Fibroblast of peridontal ligament (primary cell): ENCODE measurements at regions not wholly inside any gene's neighbourhood (a gene's known extent, or its start where the extent isn't known, plus 50 kb on each side); places are given as distances from the start of the nearest gene placed in this dataset.

Source experiments
- DNase-seq: peaks from one replicate; pipeline ENCODE4 v3.0.0-alpha.2; 2010; ENCODE audit errors: extremely low read depth

DNA sequence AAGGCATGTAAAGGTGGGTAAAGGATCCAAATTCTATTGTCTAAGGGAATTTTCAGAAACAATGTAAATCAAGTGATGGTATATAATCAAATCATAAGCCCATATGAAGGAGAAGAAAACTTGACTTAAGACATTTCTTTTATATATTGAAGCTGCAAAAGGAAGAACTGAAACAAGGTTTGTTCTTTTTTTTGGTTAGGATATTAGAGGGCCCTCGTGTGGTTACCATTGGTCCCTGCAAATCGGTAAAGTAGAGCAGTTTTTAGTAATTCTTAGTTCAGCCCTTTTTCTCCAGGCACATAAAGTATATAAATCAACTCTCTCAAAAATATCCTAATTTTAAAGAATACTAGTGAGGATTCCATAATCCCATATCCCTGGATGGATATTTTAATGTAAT lies 105.6 kb upstream of the STK17B start:
- DNase-seq, result peak; percentile 85

DNA sequence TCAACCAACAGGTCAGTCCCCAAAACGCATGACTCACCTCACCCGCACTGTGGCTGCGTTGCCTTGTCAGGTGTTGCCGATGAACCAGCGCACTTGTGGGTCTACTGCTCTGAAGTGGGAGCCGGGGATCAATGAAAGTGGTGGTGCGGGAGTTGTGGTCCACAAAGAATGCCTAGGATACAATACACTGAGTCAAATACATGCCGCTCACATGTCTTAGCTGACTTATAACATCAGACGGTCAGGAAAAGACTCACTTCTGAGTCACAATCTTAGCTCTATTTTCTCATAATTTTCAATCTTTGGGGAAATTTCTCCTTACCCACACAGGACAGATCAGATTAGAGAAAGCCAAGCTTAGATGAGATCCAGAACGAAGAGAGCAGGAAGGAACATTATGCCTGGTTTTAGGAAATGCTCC lies 107.1 kb upstream of the STK17B start:
- DNase-seq, result peak; percentile 92

DNA sequence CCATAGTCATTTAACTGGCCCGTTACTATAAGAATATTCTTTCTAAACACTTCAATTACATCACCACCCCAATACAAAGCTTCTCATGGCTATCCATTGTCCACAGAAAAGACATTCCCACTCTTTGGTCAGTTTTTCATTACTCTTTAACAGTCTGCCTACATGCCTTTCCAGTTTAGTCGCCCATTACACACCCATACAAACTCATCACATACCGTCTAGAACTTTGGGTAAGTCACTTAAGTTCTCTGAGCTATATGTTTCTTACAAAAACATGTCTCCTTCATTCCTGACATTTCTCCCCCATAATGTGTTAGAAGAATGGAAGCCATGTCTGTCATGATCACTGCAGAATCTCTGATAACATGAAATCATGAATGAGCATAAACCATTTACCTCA lies 108.2 kb upstream of the STK17B start:
- peak; percentile 32 for DNase-seq

DNA sequence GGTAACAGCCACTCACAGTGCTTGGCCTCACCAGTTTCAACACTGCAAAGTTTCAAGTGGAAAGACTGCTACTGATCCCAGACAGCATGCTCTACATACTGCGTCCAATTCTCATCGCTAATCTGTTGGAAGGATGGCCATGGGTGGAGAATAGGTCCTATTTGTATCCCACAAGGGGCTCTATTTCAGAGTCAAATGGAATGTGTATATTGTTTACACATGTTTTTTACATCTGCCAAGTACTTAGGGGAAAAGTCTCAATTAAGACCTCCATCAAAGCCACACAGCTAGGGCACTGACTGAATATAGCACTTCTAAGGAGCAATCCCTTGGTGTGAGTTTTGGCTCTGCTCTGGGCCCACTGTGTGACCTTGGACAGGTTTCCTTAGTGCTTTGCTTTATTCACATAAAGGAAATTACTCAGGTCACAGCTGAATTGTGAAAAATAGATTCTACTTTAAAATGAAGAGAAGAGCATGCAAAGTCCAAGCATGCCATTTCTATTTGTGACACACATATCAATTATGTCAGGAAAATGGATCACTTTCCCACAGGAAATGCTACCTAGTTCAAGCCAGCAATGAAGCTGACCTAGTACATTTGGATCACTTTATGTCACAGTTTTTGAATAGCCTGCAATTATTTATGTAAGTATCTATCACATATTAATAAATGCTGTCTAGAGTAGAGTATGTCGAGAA lies 112.9 kb upstream of the STK17B start:
- DNase-seq, result peak; percentile 70

DNA sequence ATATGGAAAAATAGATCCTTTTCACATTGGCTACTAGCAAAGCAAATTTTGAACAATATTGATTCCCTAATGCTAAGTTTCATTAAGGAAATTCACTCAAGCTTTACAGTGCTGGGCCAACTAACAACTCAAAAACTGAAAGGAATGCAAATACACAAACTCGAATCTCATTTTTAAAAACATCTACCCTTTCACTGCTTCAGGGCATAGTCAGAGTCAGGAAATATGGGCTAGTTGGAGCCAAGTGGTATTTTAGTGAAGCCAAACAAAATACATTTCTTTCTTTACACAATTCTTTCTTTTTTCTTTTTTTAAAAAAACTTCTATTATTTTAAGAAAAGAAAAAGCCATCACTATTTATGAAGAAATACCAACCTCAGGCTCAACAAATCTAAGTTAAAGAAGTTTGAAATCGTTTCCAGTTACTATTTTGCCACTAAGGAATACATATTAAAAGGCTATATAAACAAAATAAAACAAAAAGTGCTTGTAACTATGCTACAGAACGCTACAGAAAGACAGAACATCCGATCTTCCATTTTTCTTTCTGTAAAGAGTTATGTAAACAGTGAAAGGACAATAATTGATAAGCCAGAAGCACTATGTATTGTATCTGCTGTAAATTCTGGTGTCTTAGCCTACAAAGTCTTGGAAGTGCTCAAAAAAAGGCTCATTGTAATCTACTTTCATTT lies 113.6 kb upstream of the STK17B start:
- peak; percentile 82 for DNase-seq

DNA sequence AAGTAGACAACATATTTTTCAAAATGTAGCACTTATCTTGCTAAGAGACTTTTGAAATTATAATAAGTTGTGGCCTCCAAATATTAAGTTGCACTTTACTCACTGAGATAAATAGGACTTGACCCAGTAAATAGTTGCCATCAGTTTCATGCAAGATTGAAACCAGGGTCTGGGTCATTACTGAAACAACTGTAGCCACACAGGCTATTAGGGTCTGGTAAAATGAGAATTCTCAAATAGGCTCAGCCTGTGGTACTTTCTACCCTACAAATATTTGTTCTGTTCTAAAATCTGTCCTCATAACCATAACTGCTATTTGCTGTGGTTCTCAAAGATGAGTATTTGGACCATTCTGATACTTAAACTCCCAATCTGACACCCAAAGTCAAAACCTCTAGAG lies 115.4 kb upstream of the STK17B start:
- no peak for DNase-seq

DNA sequence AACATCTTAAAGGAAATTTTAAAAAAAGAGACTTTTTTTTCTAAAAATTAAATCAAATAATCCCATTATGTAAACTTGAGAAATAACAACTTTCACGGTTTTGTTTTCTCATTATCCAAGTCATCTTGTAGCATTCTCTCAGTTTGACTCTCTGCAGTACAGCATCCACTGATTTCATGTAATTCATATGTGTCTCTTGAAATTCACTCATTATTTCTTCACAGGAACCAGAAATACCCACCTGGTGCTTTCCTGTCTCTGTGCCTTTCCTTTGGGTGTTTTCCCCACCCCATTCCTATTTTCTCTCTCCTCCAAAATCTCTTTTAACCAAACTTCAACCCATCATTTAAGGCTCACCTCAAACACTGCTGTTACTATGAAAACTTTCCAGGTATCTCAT lies 116.1 kb upstream of the STK17B start:
- DNase-seq, result no peak

DNA sequence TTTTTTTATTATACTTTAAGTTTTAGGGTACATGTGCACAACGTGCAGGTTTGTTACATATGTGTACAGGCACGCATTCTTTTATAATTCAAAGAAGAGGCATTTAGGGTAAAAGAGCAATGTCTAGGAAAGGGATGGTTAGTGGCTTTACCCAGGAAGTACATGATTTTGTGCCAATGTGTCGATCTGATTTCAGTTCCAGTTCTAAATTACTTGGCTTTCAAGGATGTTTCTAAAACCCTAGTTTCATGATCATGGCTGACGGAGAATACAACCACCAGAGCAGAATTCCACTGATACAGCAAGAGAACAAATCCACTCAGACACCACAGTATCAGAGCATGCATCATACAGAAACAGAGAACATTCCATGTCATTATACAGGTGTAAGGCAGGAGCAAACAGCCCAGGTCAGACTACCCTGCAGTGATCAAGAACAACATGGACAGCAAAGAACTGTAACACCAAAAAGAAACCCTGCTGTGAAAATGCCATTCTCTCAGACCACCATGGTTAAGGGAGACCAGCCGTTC lies 116.7 kb upstream of the STK17B start:
- DNase-seq, result no peak

DNA sequence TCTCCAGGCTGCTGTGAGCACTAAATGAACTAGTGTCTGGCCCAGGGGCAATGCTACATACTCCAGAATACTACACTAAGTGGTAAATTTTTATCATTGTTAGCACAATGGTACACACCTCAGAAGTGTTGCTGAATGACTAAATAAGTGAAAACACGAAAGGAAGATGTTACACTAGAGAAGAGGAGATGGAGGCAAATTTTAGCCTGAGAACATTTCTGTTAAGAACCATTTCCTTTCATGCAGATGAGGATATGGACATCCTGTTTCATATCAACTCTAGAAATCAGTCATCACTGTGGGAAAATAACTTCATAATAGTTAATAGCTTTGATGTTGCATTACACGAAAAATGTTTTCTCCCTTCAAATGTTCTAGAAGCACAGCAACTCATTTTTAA lies 117.6 kb upstream of the STK17B start:
- no peak for DNase-seq

DNA sequence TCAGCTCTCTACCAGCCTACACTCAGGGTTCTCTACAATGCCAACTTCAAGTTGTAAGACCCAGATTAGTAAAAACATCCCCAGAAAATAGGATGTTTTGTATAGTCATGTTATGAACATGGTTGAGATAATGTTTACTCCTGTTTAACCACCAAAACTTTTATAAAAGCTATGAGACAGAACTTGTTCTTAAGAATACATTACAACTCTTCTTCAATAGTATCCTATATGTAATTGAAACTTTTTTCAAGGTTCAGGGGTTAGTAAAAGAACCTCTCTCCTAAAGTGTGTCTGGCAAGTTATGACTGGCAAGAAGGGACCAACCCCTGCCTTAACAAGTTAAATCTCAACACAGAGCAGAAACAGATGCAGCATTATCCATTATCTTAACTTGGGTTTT lies 118.8 kb upstream of the STK17B start:
- no peak for DNase-seq

DNA sequence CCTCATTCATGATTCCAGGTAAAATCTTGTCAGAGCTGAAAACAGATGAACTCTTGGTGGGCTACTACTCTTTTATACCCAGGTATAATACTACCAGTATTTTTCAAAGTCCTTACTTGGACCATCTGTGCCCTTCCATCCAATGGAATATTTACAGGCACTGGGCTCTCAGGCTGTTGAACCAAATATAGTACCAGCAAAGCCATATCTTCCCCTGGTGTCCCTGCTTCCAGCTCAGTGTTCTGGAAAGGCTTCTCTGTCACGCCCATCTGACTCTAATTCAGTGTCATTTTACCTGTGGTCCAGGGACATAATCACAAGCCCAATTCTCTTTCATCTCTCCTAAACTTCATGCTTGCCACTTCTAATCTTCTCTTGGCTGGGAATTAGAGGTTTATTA lies 119.2 kb upstream of the STK17B start:
- DNase-seq, result no peak

DNA sequence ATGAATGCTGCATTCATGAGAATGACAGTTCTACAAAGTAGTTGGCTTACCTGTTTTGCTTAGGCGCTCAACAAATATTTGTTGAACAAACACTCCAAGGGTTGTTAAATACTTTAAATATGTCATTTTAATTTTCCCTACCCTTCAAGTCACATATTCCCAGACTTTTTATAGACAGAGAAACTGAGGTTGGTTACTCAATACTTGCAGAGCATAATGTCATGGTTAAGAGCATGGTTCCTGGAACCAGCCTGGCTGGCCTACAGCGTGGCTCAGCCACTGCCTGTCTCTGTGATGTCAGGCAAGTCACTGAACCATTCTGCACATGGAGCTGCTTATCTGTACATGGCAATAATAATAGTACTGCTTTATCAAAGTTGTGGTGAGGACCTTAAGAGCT lies 120.0 kb upstream of the STK17B start:
- no peak for DNase-seq

DNA sequence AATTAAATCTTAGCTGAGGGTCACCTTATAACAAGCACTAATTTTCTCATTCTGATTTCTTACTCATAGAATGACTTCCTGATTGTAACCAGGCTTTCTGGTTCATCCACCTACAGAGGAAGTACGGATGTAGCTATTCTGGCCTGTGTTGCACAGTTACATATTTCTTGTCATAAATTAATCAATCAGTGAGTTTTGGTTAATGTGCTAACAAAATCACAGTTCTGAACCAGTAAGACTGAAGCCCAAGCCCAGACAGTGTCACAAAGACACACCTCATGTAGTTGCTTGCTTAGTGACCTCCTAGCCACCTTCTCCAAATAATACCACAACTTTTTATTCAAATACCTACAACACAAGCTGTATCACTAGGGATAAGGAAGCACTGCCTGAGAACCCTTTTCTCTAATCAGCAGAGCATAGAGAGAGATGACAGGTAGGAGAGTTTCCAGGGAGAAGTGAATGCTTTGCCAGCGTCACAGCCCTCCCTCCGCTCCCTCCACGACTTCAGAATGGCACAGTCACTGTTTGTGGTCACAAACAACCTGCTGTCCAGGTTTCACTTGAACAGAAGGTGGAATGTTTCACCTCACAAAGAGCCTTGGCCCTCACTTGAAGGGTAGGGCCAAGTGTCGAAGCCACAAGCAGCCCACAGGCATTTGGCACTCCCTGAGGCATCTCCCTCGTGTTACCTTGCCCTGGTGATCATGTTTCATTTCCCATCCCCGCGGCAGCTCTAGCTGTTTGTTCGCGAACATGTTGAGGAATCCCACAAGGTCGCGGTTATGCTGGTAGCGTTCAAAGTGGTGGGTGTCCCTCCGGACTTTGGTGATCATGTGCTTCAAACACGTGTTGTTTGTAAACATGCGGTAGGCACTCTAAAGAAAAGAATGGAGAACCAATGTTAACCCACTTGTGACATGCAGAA lies 120.8 kb upstream of the STK17B start:
- DNase-seq, result peak; percentile 62

DNA sequence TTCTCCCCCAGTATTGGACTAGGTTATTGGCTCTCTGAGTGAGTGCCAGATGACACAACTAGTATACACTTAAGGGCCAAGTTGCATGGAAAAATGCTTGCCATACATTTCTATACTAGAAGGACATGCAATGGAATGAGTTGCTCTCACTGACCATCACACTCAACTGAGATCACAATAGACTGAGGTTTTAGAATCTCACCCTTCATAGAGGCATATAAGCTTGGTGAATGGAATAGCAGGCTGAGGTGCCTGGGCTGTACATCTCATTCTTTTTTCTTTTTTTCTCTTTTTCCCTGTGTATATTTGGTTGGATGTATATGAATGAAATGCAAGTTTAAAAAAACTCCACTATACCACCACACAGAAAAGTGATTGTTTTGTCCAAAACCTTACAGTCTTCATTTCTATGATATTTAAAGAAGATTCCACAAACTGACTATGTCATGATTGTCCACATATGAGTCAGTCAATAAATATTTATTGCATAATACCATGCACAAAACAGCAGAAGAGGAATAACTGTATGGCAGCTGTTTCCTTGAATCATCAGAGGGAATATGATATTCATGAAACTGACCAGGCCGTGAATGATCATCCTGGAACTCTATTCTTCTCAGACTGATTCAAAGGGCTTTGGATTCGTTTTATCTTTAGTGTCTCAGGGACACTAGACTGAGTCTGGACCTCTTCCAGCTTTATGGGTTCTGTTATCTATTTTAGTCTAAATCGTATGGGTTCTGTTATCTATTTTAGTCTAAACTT lies 122.6 kb upstream of the STK17B start:
- peak; percentile 96 for DNase-seq

DNA sequence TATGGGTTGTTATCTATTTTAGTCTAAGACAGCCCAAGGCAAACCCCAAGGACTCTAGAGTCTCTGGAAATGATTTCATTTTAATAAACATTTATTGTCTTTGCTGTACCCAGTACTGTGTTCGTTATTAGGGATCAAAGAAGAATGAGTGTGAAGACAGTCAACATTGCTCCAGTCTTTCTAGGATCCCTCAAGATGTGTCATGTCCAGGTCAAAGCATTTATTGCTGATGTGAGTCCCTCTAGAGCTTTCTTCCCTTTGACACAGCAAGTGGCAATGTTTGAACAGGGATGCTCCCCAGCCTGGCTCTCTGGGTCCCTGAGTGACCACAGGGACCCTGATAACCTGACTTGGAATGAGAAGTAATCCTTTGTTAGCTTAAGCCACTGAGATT lies 123.1 kb upstream of the STK17B start:
- no peak for DNase-seq

DNA sequence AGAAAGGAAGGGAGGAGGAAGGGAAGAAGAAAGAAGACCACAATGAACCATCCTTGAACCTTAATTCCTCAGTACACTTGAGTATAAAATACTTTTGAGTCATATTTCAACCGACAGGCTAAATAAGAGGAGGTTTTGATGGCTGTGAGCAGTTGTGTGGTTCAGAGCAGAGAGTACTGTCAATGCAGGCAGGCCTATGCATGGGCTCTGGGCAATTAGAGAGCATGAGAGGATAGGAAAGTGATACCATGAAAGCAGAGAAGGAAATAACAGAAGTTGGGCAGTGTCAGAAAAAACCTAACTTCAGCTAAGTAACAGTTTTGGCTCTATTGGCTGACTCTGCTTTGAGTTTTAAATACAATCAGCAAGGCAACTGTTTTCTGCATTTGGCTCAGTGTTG lies 123.6 kb upstream of the STK17B start:
- DNase-seq, result peak; percentile 46

DNA sequence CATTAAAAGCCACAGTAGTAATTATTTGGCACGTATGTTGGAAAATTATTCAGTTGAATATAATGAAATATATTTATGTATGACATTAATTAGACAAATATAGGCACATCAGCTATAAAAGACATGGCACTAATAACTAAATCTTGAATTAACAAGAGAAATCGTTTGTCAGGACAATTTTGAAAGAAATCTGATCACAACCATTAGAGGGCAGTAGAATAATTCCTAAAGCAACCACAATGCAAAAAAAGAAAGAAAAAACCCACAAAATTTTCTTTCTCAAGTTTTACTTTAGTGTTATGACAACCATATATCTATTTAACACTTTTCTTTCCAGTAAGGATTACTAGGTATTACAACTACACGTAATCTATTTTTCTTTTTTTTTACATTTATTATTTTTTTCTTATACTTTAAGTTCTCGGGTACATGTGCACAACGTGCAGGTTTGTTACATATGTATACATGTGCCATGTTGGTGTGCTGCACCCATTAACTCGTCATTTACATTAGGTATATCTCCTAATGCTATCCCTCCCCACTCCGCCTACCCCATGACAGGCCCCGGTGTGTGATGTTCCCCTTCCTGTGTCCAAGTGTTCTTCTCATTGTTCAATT lies 126.8 kb upstream of the STK17B start:
- peak; percentile 85 for DNase-seq

DNA sequence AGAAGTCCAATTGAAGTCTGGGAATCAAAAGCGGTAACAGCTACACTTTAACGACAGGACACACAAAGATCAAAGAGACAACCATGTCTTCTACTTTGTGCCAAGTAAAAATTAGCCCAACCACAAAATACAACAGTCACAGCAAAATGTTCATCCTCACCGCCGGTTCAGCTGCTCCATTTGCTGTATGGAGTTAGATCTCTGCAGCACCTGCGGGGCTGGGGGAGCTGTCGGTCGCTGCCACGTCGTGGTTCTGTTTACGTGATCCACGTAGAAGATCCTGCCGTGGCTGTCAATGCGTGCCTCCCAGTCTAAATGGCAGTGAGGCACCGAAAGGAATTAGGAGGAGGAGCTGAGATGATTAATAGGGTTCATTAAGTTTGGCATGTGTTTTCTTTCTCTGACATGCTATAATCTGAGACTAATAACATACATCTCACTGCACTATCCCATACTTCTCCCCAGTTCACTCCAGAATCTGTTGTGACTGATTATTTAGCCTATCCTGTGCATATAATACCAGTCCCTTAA lies 136.5 kb upstream of the STK17B start:
- no peak for DNase-seq

DNA sequence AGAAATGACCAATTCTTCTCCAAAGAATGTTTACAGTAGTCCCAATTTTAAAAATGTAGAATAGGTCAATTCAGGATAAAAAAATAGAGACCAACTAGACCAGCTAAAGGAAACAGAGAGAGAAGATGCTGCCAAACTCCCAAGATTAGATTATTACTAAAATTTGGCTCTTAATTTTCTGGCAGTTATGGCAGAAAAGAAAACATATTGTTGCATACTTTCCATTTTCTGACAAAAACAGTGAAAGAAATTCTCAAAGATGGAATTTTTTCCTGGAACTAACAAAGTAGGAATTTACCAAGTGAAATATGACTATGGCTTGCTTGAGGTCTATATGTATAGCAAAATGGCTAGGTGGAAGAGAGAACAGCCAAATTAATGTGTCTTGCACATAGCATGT lies 138.3 kb upstream of the STK17B start:
- peak; percentile 77 for DNase-seq

DNA sequence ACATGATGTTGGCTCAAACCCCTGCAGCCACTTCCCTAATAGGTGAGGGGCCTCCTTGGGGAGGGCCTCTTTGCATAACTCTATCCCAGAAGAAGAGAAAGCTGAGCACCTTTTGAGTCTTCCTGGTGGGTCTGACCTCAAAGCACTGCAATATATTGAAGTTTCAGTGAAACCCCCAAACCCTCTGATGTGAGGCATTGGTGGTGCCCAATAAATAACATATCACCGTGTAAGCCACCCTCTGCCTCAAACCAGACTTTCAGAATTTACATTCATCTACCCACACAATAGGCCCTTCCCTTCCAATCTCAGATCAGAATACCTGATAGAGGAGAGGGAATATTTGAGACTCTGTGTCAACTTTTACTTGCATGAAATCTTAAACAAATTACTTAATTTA lies 142.8 kb upstream of the STK17B start:
- no peak for DNase-seq

DNA sequence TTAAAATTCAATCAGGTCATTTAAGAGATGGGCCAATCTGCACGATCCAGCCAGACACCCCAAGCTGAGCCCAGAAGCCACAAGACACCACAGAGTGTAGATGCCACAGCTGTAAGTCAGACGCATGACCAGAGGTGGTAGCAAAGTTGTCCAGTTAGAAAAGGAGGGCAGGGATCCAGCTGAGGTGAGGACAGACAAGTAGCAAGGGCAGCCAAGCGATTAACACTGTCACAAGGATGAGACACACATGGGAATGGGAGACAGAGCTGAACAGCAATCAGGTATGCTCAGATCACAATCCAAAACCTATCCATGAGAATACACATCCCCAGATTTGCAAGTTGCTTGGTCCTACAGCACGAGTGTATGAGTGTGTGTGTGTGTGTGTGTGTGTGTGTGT lies 143.4 kb upstream of the STK17B start:
- DNase-seq, result no peak
